ENCODE measurements at regions not wholly inside any gene's neighbourhood (a gene's known extent, or its start where the extent isn't known, plus 50 kb on each side); places are given as distances from the start of the nearest gene placed in this dataset.

- no peaks in the 10 kb centered on the region for H3K9me3 Mint-ChIP-seq
- no peak for DNase-seq (ENCODE audit: low spot score in 2 of 2)
- H3K4me3 Mint-ChIP-seq, result no peak overlapping the region
- H3K4me1 Mint-ChIP-seq, result no peaks in the 10 kb centered on the region
- H3K27ac Mint-ChIP-seq (ENCODE audit: low read depth), result no peak overlapping the region
- peaks cover 2% of the 10 kb centered on the region for H3K36me3 Mint-ChIP-seq (ENCODE audit: insufficient read depth)
- H3K27me3 Mint-ChIP-seq, result no peaks in the 10 kb centered on the region
- no peak for ATAC-seq (replicated peaks; ENCODE audit: extremely low read depth, poor library complexity, severe bottlenecking)
Observed at GRCh38 chr5:118553662-118554061, 434.7 kb downstream of the DTWD2 start.

- no peaks in the 10 kb centered on the region for H3K4me1 Mint-ChIP-seq
Observed at GRCh38 chr5:118552731-118553360, 435.5 kb downstream of the DTWD2 start.

GRCh38 chr5:118552146-118552545 lies 436.2 kb downstream of the DTWD2 start:
- Mint-ChIP-seq H3K4me3 (no peak overlapping the region), H3K9me3 (no peaks in the 10 kb centered on the region), H3K4me1 (no peaks in the 10 kb centered on the region), H3K27me3 (no peaks in the 10 kb centered on the region), H3K27ac (ENCODE audit: low read depth) (no peak overlapping the region), H3K36me3 (ENCODE audit: insufficient read depth) (peaks cover 2% of the 10 kb centered on the region)
- ATAC-seq (replicated peaks; ENCODE audit: extremely low read depth, poor library complexity, severe bottlenecking) (no peak), DNase-seq (ENCODE audit: low spot score in 2 of 2) (no peak)

More at GRCh38 chr5:118552731-118553360, 435.5 kb downstream of the DTWD2 start:
- Mint-ChIP-seq H3K9me3 (no peaks in the 10 kb centered on the region), H3K27ac (ENCODE audit: low read depth) (no peak overlapping the region), H3K27me3 (no peaks in the 10 kb centered on the region), H3K4me3 (no peak overlapping the region), H3K36me3 (ENCODE audit: insufficient read depth) (peaks cover 2% of the 10 kb centered on the region)
- ATAC-seq (replicated peaks; ENCODE audit: extremely low read depth, poor library complexity, severe bottlenecking), result no peak
- DNase-seq (ENCODE audit: low spot score in 2 of 2), result no peak

GRCh38 chr5:118551716-118552115 lies 436.6 kb downstream of the DTWD2 start:
- DNase-seq (ENCODE audit: low spot score in 2 of 2) (no peak), ATAC-seq (replicated peaks; ENCODE audit: extremely low read depth, poor library complexity, severe bottlenecking) (no peak)
- Mint-ChIP-seq H3K27me3 (no peaks in the 10 kb centered on the region), H3K27ac (ENCODE audit: low read depth) (no peak overlapping the region), H3K36me3 (ENCODE audit: insufficient read depth) (peaks cover 2% of the 10 kb centered on the region), H3K9me3 (no peaks in the 10 kb centered on the region), H3K4me3 (no peak overlapping the region), H3K4me1 (no peaks in the 10 kb centered on the region)

- Mint-ChIP-seq H3K36me3 (ENCODE audit: insufficient read depth) (peaks cover 2% of the 10 kb centered on the region), H3K4me3 (no peak overlapping the region), H3K4me1 (no peaks in the 10 kb centered on the region), H3K9me3 (no peaks in the 10 kb centered on the region), H3K27me3 (no peaks in the 10 kb centered on the region), H3K27ac (ENCODE audit: low read depth) (no peak overlapping the region)
- no peak for ATAC-seq (replicated peaks; ENCODE audit: extremely low read depth, poor library complexity, severe bottlenecking)
- no peak for DNase-seq (ENCODE audit: low spot score in 2 of 2)
Observed at GRCh38 chr5:118551031-118551430, 437.3 kb downstream of the DTWD2 start.

GRCh38 chr5:118548761-118549720 lies 439.3 kb downstream of the DTWD2 start:
- DNase-seq (ENCODE audit: low spot score in 2 of 2) (no peak), ATAC-seq (replicated peaks; ENCODE audit: extremely low read depth, poor library complexity, severe bottlenecking) (no peak)
- H3K4me1 Mint-ChIP-seq, result no peaks in the 10 kb centered on the region
- no peak overlapping the region for H3K27ac Mint-ChIP-seq (ENCODE audit: low read depth)
- H3K9me3 Mint-ChIP-seq, result no peaks in the 10 kb centered on the region
- H3K4me3 Mint-ChIP-seq, result no peak overlapping the region
- H3K27me3 Mint-ChIP-seq, result no peaks in the 10 kb centered on the region
- peaks cover 2% of the 10 kb centered on the region for H3K36me3 Mint-ChIP-seq (ENCODE audit: insufficient read depth)

GRCh38 chr5:118545470-118545869 lies 442.9 kb downstream of the DTWD2 start:
- Mint-ChIP-seq H3K27ac (ENCODE audit: low read depth) (no peak overlapping the region), H3K4me3 (no peak overlapping the region), H3K27me3 (no peaks in the 10 kb centered on the region), H3K36me3 (ENCODE audit: insufficient read depth) (no peaks in the 10 kb centered on the region), H3K9me3 (no peaks in the 10 kb centered on the region), H3K4me1 (no peaks in the 10 kb centered on the region)
- ATAC-seq (replicated peaks; ENCODE audit: extremely low read depth, poor library complexity, severe bottlenecking) (no peak), DNase-seq (ENCODE audit: low spot score in 2 of 2) (no peak)

- no peak overlapping the region for H3K4me3 Mint-ChIP-seq
- no peak for ATAC-seq (replicated peaks; ENCODE audit: extremely low read depth, poor library complexity, severe bottlenecking)
Observed at GRCh38 chr5:118544887-118545449, 443.4 kb downstream of the DTWD2 start.

GRCh38 chr5:118533923-118534322 lies 454.4 kb downstream of the DTWD2 start:
- Mint-ChIP-seq H3K4me1 (no peaks in the 10 kb centered on the region), H3K36me3 (ENCODE audit: insufficient read depth) (no peaks in the 10 kb centered on the region), H3K4me3 (no peak overlapping the region), H3K27ac (ENCODE audit: low read depth) (no peak overlapping the region), H3K27me3 (no peaks in the 10 kb centered on the region), H3K9me3 (peaks cover 7% of the 10 kb centered on the region)
- no peak for ATAC-seq (replicated peaks; ENCODE audit: extremely low read depth, poor library complexity, severe bottlenecking)
- no peak for DNase-seq (ENCODE audit: low spot score in 2 of 2)

More at GRCh38 chr5:118544887-118545449, 443.4 kb downstream of the DTWD2 start:
- no peaks in the 10 kb centered on the region for H3K27me3 Mint-ChIP-seq
- H3K36me3 Mint-ChIP-seq (ENCODE audit: insufficient read depth), result no peaks in the 10 kb centered on the region
- DNase-seq (ENCODE audit: low spot score in 2 of 2), result no peak
- no peaks in the 10 kb centered on the region for H3K4me1 Mint-ChIP-seq
- no peaks in the 10 kb centered on the region for H3K9me3 Mint-ChIP-seq
- H3K27ac Mint-ChIP-seq (ENCODE audit: low read depth), result no peak overlapping the region

GRCh38 chr5:118533156-118533555 lies 455.2 kb downstream of the DTWD2 start:
- Mint-ChIP-seq H3K9me3 (peaks cover 4% of the 10 kb centered on the region), H3K27ac (ENCODE audit: low read depth) (no peak overlapping the region), H3K27me3 (no peaks in the 10 kb centered on the region), H3K4me1 (no peaks in the 10 kb centered on the region), H3K4me3 (no peak overlapping the region), H3K36me3 (ENCODE audit: insufficient read depth) (no peaks in the 10 kb centered on the region)
- DNase-seq (ENCODE audit: low spot score in 2 of 2), result no peak
- ATAC-seq (replicated peaks; ENCODE audit: extremely low read depth, poor library complexity, severe bottlenecking), result no peak

- no peak for DNase-seq (ENCODE audit: low spot score in 2 of 2)
- Mint-ChIP-seq H3K27me3 (no peaks in the 10 kb centered on the region), H3K9me3 (peaks cover 6% of the 10 kb centered on the region), H3K4me1 (no peaks in the 10 kb centered on the region), H3K27ac (ENCODE audit: low read depth) (no peak overlapping the region), H3K4me3 (no peak overlapping the region), H3K36me3 (ENCODE audit: insufficient read depth) (no peaks in the 10 kb centered on the region)
- no peak for ATAC-seq (replicated peaks; ENCODE audit: extremely low read depth, poor library complexity, severe bottlenecking)
Observed at GRCh38 chr5:118531276-118531675, 457.1 kb downstream of the DTWD2 start.

- ATAC-seq (replicated peaks; ENCODE audit: extremely low read depth, poor library complexity, severe bottlenecking), result no peak
- Mint-ChIP-seq H3K27me3 (no peaks in the 10 kb centered on the region), H3K27ac (ENCODE audit: low read depth) (no peak overlapping the region), H3K4me3 (no peak overlapping the region), H3K4me1 (no peaks in the 10 kb centered on the region), H3K36me3 (ENCODE audit: insufficient read depth) (no peaks in the 10 kb centered on the region), H3K9me3 (peaks cover 6% of the 10 kb centered on the region)
- DNase-seq (ENCODE audit: low spot score in 2 of 2), result no peak
Observed at GRCh38 chr5:118529361-118530144, 458.8 kb downstream of the DTWD2 start.
